Activated B cell treated with CpG ODN at 0.5 μM for 24 hours (primary cell): ENCODE measurements at regions not wholly inside any gene's neighbourhood (a gene's known extent, or its start where the extent isn't known, plus 50 kb on each side); places are given as distances from the start of the nearest gene placed in this dataset.

ENCODE experiments used
- ATAC-seq: fragments of 200-7000 bp; cut with Tn5 transposase; one replicate; pipeline ENCODE4 v1.10.0; 2021; ENCODE audit warnings: low read depth, mild to moderate bottlenecking, moderate library complexity
- CTCF ChIA-PET: fragments of 350-600 bp; sonication (Branson Sonifier 250); formaldehyde crosslinking; loops from one replicate; lab custom pipeline; 2021; ENCODE audit warnings: antibody characterized with exemption; lab: Charles Lee
- POLR2A ChIA-PET: fragments of 350-600 bp; sonication (Branson Sonifier 250); formaldehyde crosslinking; loops from one replicate; lab custom pipeline; 2021; ENCODE audit warnings: antibody characterized with exemption; lab: Charles Lee
- DNase-seq: peaks from one replicate; pipeline ENCODE4 v3.0.0; 2022
- H3K27ac Mint-ChIP-seq: one replicate; pipeline ENCODE4 v1.8.0; 2020; ENCODE audit warnings: mixed read lengths
- H3K27me3 Mint-ChIP-seq: one replicate; pipeline ENCODE4 v1.8.0; 2021; ENCODE audit warnings: mixed read lengths
- H3K36me3 Mint-ChIP-seq: one replicate; pipeline ENCODE4 v1.8.0; 2021; ENCODE audit warnings: low read depth, mixed read lengths
- H3K4me1 Mint-ChIP-seq: one replicate; pipeline ENCODE4 v1.8.0; 2021; ENCODE audit warnings: mixed read lengths
- H3K4me3 Mint-ChIP-seq: one replicate; pipeline ENCODE4 v1.8.0; 2020; ENCODE audit warnings: mild to moderate bottlenecking, mixed read lengths
- H3K9me3 Mint-ChIP-seq: one replicate; pipeline ENCODE4 v1.8.0; 2020; ENCODE audit warnings: mixed read lengths
- intact Hi-C: fragments of 100-400 bp; cut with micrococcal nuclease; formaldehyde crosslinking; loops from one replicate; pipeline ENCODE4 v1.15.1; 2024
- TF ChIP-seq, protein P1 (sequence below): fragments of 200-600 bp; IDR thresholded peaks from one replicate; pipeline ENCODE4 v1.8.0; 2022; ENCODE audit warnings: antibody characterized with exemption, mild to moderate bottlenecking

GRCh38 chr3:20604659-20605058 lies 418.7 kb upstream of the SGO1 start:
- CTCF ChIA-PET = no interaction called here
- no peak for ATAC-seq
- POLR2A ChIA-PET = no interaction called here

DNA sequence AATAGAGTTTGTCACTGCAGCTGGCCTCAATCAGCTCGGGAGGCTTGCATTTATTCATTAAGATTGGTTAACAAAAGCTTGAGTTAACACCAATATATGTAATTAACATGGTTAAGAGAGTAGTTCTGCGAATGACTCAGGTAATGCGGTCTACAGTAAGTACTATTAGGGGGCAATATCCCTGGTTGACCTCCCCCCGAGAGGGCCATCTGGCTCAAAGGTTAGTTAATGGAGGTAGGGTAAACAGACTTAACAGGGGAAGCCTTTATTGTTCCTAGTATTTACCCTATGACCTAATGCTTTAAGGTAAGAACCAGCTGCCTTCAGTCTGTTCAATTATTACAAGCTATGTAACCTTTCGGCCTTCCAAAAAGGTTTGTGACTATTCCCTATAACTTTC lies 403.3 kb upstream of the SGO1 start:
- H3K9me3 Mint-ChIP-seq = peaks cover 14% of the 10 kb centered on the region
- CTCF ChIA-PET = no interaction called here
- TF ChIP-seq, protein P1, sequence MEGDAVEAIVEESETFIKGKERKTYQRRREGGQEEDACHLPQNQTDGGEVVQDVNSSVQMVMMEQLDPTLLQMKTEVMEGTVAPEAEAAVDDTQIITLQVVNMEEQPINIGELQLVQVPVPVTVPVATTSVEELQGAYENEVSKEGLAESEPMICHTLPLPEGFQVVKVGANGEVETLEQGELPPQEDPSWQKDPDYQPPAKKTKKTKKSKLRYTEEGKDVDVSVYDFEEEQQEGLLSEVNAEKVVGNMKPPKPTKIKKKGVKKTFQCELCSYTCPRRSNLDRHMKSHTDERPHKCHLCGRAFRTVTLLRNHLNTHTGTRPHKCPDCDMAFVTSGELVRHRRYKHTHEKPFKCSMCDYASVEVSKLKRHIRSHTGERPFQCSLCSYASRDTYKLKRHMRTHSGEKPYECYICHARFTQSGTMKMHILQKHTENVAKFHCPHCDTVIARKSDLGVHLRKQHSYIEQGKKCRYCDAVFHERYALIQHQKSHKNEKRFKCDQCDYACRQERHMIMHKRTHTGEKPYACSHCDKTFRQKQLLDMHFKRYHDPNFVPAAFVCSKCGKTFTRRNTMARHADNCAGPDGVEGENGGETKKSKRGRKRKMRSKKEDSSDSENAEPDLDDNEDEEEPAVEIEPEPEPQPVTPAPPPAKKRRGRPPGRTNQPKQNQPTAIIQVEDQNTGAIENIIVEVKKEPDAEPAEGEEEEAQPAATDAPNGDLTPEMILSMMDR = no peak
- H3K27ac Mint-ChIP-seq = no peak overlapping the region
- H3K36me3 Mint-ChIP-seq = no peaks in the 10 kb centered on the region
- POLR2A ChIA-PET = no interaction called here
- no peaks in the 10 kb centered on the region for H3K27me3 Mint-ChIP-seq
- intact Hi-C loops = no loop called here
- ATAC-seq (no peak), DNase-seq (no peak)
- no peak overlapping the region for H3K4me3 Mint-ChIP-seq
- H3K4me1 Mint-ChIP-seq = no peaks in the 10 kb centered on the region

More at GRCh38 chr3:20604659-20605058, 418.7 kb upstream of the SGO1 start:
- intact Hi-C loops = no loop called here
- Mint-ChIP-seq H3K4me1 (no peaks in the 10 kb centered on the region), H3K27me3 (no peaks in the 10 kb centered on the region), H3K4me3 (no peak overlapping the region), H3K9me3 (peaks cover 20% of the 10 kb centered on the region), H3K27ac (no peak overlapping the region), H3K36me3 (no peaks in the 10 kb centered on the region)
- no peak for DNase-seq
- TF ChIP-seq, protein P1 = no peak

DNA sequence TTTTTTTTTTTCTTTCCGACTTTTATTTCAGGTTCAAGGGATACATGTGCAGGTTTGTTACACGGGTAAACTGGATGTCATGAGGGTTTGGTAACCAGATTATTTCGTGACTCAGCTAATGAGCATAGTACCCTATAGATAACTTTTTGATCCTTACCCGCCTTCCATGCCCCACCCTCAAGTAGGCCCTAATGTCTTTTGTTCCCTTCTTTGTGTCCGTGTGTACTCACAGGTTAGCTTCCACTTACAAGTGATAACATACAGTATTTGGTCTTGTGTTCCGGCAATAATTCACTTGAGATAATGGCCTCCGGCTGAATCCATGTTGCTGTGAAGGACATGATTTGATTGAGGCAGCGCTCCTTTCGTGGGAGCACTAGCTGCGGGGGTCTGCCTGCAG lies 402.8 kb upstream of the SGO1 start:
- DNase-seq (no peak), ATAC-seq (no peak)
- ChIA-PET POLR2A (no interaction called here), CTCF (no interaction called here)
- intact Hi-C loops = no loop called here
- Mint-ChIP-seq H3K4me3 (no peak overlapping the region), H3K27me3 (no peaks in the 10 kb centered on the region), H3K4me1 (no peaks in the 10 kb centered on the region), H3K27ac (no peak overlapping the region), H3K36me3 (no peaks in the 10 kb centered on the region), H3K9me3 (peaks cover 13% of the 10 kb centered on the region)
- TF ChIP-seq, protein P1 = no peak

- POLR2A ChIA-PET = no interaction called here
- H3K27ac Mint-ChIP-seq = no peak overlapping the region
- no peaks in the 10 kb centered on the region for H3K4me1 Mint-ChIP-seq
- TF ChIP-seq, protein P1 = no peak
- H3K27me3 Mint-ChIP-seq = no peaks in the 10 kb centered on the region
- intact Hi-C loops = no loop called here
- no peak for DNase-seq
- no peak for ATAC-seq
- H3K9me3 Mint-ChIP-seq = no peaks in the 10 kb centered on the region
- no peak overlapping the region for H3K4me3 Mint-ChIP-seq
- no peaks in the 10 kb centered on the region for H3K36me3 Mint-ChIP-seq
- CTCF ChIA-PET = no interaction called here
Measured at GRCh38 chr3:20583648-20584047, 397.6 kb upstream of the SGO1 start.

DNA sequence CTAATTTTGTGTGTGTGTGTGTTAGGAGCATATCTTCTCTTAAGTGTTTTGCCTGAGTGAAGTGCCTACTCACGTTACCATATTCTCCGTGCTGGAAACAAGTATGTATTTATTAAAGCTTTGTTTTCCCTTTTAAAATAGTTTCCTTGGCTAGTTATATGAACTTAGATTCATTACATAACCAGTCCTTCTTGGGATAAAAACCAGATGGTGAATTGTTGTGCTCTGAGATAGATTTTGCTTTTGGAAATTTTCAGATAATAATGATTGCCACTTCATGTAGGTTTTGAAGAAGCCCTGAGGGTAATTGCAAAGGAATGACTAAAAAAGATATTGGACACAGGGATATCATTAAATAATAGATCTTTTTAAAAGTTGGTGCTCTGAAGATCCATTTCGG lies 390.2 kb upstream of the SGO1 start:
- H3K36me3 Mint-ChIP-seq = no peaks in the 10 kb centered on the region
- intact Hi-C loops = no loop called here
- H3K9me3 Mint-ChIP-seq = no peaks in the 10 kb centered on the region
- no peak overlapping the region for H3K4me3 Mint-ChIP-seq
- H3K4me1 Mint-ChIP-seq = no peaks in the 10 kb centered on the region
- TF ChIP-seq, protein P1 = no peak
- no peak overlapping the region for H3K27ac Mint-ChIP-seq
- ChIA-PET POLR2A (no interaction called here), CTCF (no interaction called here)
- DNase-seq (no peak), ATAC-seq (no peak)
- no peaks in the 10 kb centered on the region for H3K27me3 Mint-ChIP-seq
